MM.1S (cell line): ENCODE measurements at regions not wholly inside any gene's neighbourhood (a gene's known extent, or its start where the extent isn't known, plus 50 kb on each side); places are given as distances from the start of the nearest gene placed in this dataset.

Source experiments
- EZH2 ChIP-seq: fragments of 300-600 bp; sonication (generic); optimal IDR thresholded peaks from 2 replicates; pipeline ENCODE3; 2017; ENCODE audit warnings: low read depth, mild to moderate bottlenecking, antibody characterized with exemption, low read length, mixed read lengths
- EZH2phosphoT487 ChIP-seq: fragments of 300-600 bp; sonication (generic); IDR thresholded peaks from 2 replicates; pipeline ENCODE4 v1.6.1; 2018; ENCODE audit warnings: antibody characterized with exemption, low read length
- TF ChIP-seq, protein P1 (sequence below): fragments of 300-600 bp; sonication (generic); IDR thresholded peaks from 2 replicates; pipeline ENCODE4 v1.5.1; 2016; ENCODE audit warnings: antibody characterized with exemption, low read length, mixed read lengths

DNA sequence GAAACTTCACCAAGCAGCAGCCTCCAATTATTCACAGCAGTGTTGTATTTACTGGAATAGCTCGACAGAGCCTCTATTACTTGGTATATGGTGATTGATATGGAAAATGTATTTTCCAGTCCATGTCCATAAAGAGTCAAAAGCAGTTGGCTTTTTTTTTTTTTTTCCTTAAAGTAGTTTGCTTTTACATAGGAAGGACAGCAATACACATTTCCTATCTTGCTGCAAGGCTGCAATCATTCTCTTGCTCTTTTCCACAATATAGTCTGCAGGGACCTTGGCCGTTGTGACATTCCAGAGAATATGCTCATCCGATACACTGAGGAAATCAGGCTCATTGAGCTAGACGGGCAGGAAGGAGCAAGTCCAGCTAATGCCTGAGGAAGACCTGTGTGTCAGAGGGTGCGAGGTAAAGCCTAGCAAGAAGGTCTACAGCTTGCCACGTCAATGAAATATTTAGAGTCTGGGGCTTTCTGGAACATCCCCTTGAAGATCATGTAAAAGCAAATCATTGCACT is 131.1 kb downstream of the ENGASE start:
- TF ChIP-seq, protein P1, sequence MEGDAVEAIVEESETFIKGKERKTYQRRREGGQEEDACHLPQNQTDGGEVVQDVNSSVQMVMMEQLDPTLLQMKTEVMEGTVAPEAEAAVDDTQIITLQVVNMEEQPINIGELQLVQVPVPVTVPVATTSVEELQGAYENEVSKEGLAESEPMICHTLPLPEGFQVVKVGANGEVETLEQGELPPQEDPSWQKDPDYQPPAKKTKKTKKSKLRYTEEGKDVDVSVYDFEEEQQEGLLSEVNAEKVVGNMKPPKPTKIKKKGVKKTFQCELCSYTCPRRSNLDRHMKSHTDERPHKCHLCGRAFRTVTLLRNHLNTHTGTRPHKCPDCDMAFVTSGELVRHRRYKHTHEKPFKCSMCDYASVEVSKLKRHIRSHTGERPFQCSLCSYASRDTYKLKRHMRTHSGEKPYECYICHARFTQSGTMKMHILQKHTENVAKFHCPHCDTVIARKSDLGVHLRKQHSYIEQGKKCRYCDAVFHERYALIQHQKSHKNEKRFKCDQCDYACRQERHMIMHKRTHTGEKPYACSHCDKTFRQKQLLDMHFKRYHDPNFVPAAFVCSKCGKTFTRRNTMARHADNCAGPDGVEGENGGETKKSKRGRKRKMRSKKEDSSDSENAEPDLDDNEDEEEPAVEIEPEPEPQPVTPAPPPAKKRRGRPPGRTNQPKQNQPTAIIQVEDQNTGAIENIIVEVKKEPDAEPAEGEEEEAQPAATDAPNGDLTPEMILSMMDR: no peak
- no peak for TF ChIP-seq EZH2
- TF ChIP-seq EZH2phosphoT487: no peak
